Spleen (tissue), 11 donors: ENCODE measurements at regions not wholly inside any gene's neighbourhood (a gene's known extent, or its start where the extent isn't known, plus 50 kb on each side); places are given as distances from the start of the nearest gene placed in this dataset.

ENCODE experiments used
- DNase-seq: peaks from one replicate; pipeline ENCODE4 v3.0.0-alpha.2; 2020
- H3K27ac ChIP-seq, 8 donors: fragments of 200-600 bp; sonication (generic) in 7 of 8; 1 replicate in 4 of 8; 2 replicates in 4 of 8; pipeline versions ENCODE4 v1.5.0 to v1.8.0; 2016 to 2021; ENCODE audit warnings: inconsistent platforms in 4 of 8, mild to moderate bottlenecking in 4 of 8, moderate library complexity in 1 of 8
- H3K27me3 ChIP-seq, 7 donors: fragments of 200-600 bp; sonication (generic) in 6 of 7; replicated peaks in 1 of 7; 1 replicate in 4 of 7; 2 replicates in 3 of 7; pipeline versions ENCODE4 v1.5.0 to v1.8.0; 2016 to 2021; ENCODE audit warnings: inconsistent platforms in 3 of 7, mild to moderate bottlenecking in 1 of 7
- H3K36me3 ChIP-seq, 6 donors: fragments of 200-600 bp; sonication (generic) in 5 of 6; 1 replicate in 4 of 6; 2 replicates in 2 of 6; pipeline versions ENCODE4 v1.5.0 to v1.8.0; 2016 to 2021; ENCODE audit warnings: inconsistent platforms in 2 of 6
- H3K4me1 ChIP-seq, 6 donors: fragments of 200-600 bp; sonication (generic) in 5 of 6; 1 replicate in 3 of 6; 2 replicates in 3 of 6; pipeline versions ENCODE4 v1.5.0 to v1.8.0; 2016 to 2021; ENCODE audit warnings: inconsistent platforms in 3 of 6
- H3K4me3 ChIP-seq, 8 donors: fragments of 200-600 bp; sonication (generic) in 7 of 8; 1 replicate in 4 of 8; 2 replicates in 4 of 8; pipeline versions ENCODE4 v1.5.0 to v1.8.0; 2016 to 2021; ENCODE audit warnings: inconsistent platforms in 4 of 8, mild to moderate bottlenecking in 4 of 8, moderate library complexity in 2 of 8
- H3K9me3 ChIP-seq, 8 donors: fragments of 200-600 bp; sonication (generic) in 7 of 8; 1 replicate in 4 of 8; 2 replicates in 4 of 8; pipeline versions ENCODE4 v1.5.0 to v1.8.0; 2016 to 2021; ENCODE audit warnings: inconsistent platforms in 4 of 8
- POLR2A ChIP-seq, 3 donors: fragments of 450-650 bp; IDR thresholded peaks; one replicate each; pipeline ENCODE4 v1.5.1; 2017; ENCODE audit warnings: antibody characterized with exemption in 3 of 3, mild to moderate bottlenecking in 1 of 3
- POLR2AphosphoS5 ChIP-seq, 3 donors: sonication (generic); formaldehyde crosslinking; IDR thresholded peaks; one replicate each; pipeline ENCODE4 v1.5.1; 2017; ENCODE audit warnings: antibody characterized with exemption in 3 of 3
- WGBS, 5 donors: extraction: QIAGEN DNeasy Blood & Tissue Kit in 3 of 5; methylation state at CpG; one replicate each; pipeline versions ENCODE4 v1.1.5 to v1.1.7; 2013 to 2018; 5-methylcytosine and 5-hydroxymethylcytosine counted together
- intact Hi-C: fragments of 100-400 bp; cut with DNase I; formaldehyde crosslinking; loops from one replicate; pipeline ENCODE4 v1.15.0; 2023; ENCODE audit warnings: low total_unique reads
- TF ChIP-seq, protein P1 (sequence below), 11 experiments: fragments of 200-600 bp in 7 of 11; fragments of 450-650 bp in 4 of 11; sonication (generic) in 4 of 11; IDR thresholded peaks in 8 of 11; conservative IDR thresholded peaks in 3 of 11; 1 replicate in 7 of 11; 2 replicates in 4 of 11; pipeline versions ENCODE4 v1.4.0 to v1.8.0; 2016 to 2021; ENCODE audit warnings: antibody characterized with exemption in 11 of 11, inconsistent platforms in 4 of 11, mild to moderate bottlenecking in 1 of 11
- donor health status: healthy with polysubstance abuse.
- donor health status: DM: no; HTN: no; CAD: no; lungs with moderate emphysema.
- donor health status: DM: no; HTN: no; CAD: no.
- donor health status: Bipolar disorder and iron deficiency.
- donor health status: healthy.
- donor health status: DM: no; HTN: no; CAD: no.
- donor health status: DM: yes; HTN: yes; CAD: no.

DNA sequence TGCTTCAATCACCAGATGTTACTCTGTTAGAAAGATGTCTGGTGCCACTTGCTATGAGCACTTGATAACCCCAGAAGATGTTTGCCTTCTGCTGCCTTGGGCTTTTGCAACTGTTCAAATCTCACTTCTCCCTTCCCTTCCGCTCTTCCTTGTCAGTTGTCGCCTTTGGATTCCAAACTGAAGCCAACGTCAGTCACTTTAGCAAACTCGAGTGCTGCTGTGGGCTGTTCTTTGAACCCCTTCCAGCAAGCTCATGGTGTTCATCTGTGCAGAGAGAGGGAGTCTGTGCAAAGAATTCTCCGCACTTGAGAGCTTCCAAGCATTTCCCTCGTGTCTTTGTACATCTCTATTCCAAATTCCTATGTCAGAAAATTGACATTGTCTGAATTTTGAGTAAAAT lies 879.4 kb downstream of the CDH11 start:
- Histone ChIP-seq H3K9me3 (peaks cover 0 to 40% (median 13%) of the 10 kb centered on the region in 8 donors), H3K27ac (no peak overlapping the region), H3K27me3 (no peaks in the 10 kb centered on the region), H3K4me1 (no peaks in the 10 kb centered on the region), H3K4me3 (no peak overlapping the region), H3K36me3 (no peaks in the 10 kb centered on the region)
- TF ChIP-seq, protein P1, sequence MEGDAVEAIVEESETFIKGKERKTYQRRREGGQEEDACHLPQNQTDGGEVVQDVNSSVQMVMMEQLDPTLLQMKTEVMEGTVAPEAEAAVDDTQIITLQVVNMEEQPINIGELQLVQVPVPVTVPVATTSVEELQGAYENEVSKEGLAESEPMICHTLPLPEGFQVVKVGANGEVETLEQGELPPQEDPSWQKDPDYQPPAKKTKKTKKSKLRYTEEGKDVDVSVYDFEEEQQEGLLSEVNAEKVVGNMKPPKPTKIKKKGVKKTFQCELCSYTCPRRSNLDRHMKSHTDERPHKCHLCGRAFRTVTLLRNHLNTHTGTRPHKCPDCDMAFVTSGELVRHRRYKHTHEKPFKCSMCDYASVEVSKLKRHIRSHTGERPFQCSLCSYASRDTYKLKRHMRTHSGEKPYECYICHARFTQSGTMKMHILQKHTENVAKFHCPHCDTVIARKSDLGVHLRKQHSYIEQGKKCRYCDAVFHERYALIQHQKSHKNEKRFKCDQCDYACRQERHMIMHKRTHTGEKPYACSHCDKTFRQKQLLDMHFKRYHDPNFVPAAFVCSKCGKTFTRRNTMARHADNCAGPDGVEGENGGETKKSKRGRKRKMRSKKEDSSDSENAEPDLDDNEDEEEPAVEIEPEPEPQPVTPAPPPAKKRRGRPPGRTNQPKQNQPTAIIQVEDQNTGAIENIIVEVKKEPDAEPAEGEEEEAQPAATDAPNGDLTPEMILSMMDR (IDR thresholded peaks at IDR 0.05 in 8 of 11, conservative IDR thresholded peaks at IDR 0.05 in 3 of 11) = no peak
- TF ChIP-seq POLR2AphosphoS5 (IDR thresholded peaks at IDR 0.05) (no peak), POLR2A (IDR thresholded peaks at IDR 0.05) (no peak)
- no peak for DNase-seq
- intact Hi-C loops = no loop called here
- WGBS, 5 donors = 62 to 81% (median 68%) methylated on average over 6 of the region's 6 CpGs

DNA sequence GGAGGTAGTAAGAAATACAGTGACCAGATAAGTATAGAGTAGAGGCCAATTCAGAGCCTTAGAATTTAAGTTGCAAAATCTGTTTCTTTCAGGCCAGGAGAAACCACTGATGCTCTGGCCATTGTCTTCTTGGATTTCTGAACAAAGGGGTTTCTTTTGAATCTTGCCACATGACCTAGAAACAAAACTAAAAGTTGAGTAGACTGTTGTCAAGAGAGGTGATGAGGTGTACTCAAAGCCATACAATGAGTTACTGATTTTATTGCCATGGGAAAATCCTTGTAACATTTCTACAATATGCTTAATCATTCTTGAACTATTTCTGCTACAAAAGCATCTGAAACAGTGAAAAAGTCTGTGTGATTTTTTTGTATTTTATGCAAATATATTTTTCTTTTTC lies 881.3 kb downstream of the CDH11 start:
- Histone ChIP-seq H3K27me3 (no peaks in the 10 kb centered on the region), H3K4me1 (no peaks in the 10 kb centered on the region), H3K4me3 (no peak overlapping the region), H3K9me3 (peaks cover 0 to 39% (median 13%) of the 10 kb centered on the region in 8 donors), H3K36me3 (no peaks in the 10 kb centered on the region), H3K27ac (no peak overlapping the region)
- no peak for TF ChIP-seq POLR2AphosphoS5 (IDR thresholded peaks at IDR 0.05)
- no peak for TF ChIP-seq POLR2A (IDR thresholded peaks at IDR 0.05)
- TF ChIP-seq, protein P1 (IDR thresholded peaks at IDR 0.05 in 8 of 11, conservative IDR thresholded peaks at IDR 0.05 in 3 of 11) = no peak
- intact Hi-C loops = no loop called here
- no peak for DNase-seq

DNA sequence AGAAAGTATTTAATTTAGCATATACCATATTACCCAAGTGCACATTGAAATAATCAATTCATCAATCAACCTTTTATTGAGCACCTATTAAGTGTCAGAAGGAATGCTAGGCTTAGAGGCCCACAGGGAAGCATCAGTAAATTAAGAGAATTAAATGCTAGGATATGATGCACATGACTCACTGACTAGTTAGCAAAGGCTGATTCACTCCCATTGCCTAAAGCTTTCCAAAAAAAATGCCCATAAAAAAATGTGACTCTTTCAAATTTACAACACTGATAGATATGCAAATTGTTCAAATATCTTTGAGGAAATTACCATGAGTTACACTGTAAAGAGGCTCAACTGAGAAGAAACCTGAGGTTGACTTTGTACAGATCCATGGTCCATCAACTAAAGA lies 883.3 kb downstream of the CDH11 start:
- Histone ChIP-seq H3K4me3 (no peak overlapping the region), H3K36me3 (no peaks in the 10 kb centered on the region), H3K9me3 (peaks cover 0 to 27% (median 0%) of the 10 kb centered on the region in 8 donors), H3K27ac (no peak overlapping the region), H3K27me3 (no peaks in the 10 kb centered on the region), H3K4me1 (no peaks in the 10 kb centered on the region)
- DNase-seq = no peak
- no peak for TF ChIP-seq POLR2AphosphoS5 (IDR thresholded peaks at IDR 0.05)
- TF ChIP-seq, protein P1 (IDR thresholded peaks at IDR 0.05 in 8 of 11, conservative IDR thresholded peaks at IDR 0.05 in 3 of 11) = no peak
- TF ChIP-seq POLR2A (IDR thresholded peaks at IDR 0.05) = no peak
- intact Hi-C loops = no loop called here

DNA sequence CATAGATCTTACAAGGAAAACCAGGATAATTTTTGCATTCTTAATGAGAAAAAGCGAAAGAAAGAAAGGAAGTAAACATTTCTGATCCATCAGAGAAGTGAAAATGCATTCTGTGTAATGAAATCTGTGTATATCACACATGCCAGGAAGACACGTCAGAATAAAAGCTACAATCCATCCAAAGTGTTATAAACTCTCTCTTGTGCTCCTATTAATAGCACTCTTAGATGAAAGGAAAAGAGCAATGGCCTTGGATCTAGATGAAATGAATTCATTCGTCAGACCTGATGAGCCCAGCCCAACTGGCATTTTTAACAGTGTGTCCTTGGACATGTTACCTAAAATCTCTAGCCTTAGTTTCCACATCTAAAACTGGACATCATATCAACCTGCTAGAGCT lies 885.5 kb downstream of the CDH11 start:
- no peak overlapping the region for H3K4me3 ChIP-seq
- H3K36me3 ChIP-seq = no peaks in the 10 kb centered on the region
- H3K9me3 ChIP-seq = peaks cover 0 to 28% (median 0%) of the 10 kb centered on the region in 8 donors
- no peak for TF ChIP-seq POLR2A (IDR thresholded peaks at IDR 0.05)
- TF ChIP-seq, protein P1 (IDR thresholded peaks at IDR 0.05 in 8 of 11, conservative IDR thresholded peaks at IDR 0.05 in 3 of 11) = no peak
- TF ChIP-seq POLR2AphosphoS5 (IDR thresholded peaks at IDR 0.05) = no peak
- no peaks in the 10 kb centered on the region for H3K4me1 ChIP-seq
- intact Hi-C loops = no loop called here
- 49 to 62% (median 54%) methylated on average over 3 of the region's 3 CpGs for WGBS, 5 donors
- DNase-seq = no peak
- H3K27me3 ChIP-seq = no peaks in the 10 kb centered on the region
- H3K27ac ChIP-seq = no peak overlapping the region
